H1 (cell line): ENCODE measurements at regions not wholly inside any gene's neighbourhood (a gene's known extent, or its start where the extent isn't known, plus 50 kb on each side); places are given as distances from the start of the nearest gene placed in this dataset.

ENCODE experiments used
- CTBP2 ChIP-seq: IDR thresholded peaks from 2 replicates; pipeline ENCODE4 v1.7.0; 2011; ENCODE audit warnings: borderline replicate concordance, mild to moderate bottlenecking, moderate library complexity, mixed read lengths, low read length; ENCODE audit not compliant: insufficient read depth, insufficient read length
- GTF2F1 ChIP-seq: IDR thresholded peaks from 2 replicates; pipeline ENCODE4 v1.6.1; 2012; ENCODE audit warnings: low read depth, low read length, improper control_type of control experiment, borderline replicate concordance
- HDAC2 ChIP-seq, 2 experiments: fragments of 300-600 bp in 1 of 2; sonication (generic) in 1 of 2; IDR thresholded peaks; 2 replicates each; pipeline ENCODE4 v1.6.1; 2011 to 2012; ENCODE audit warnings: low read depth in 2 of 2, low read length in 2 of 2, mild to moderate bottlenecking in 2 of 2, moderate library complexity in 2 of 2, borderline replicate concordance in 1 of 2, inconsistent platforms in 1 of 2
- POLR2AphosphoS5 ChIP-seq: IDR thresholded peaks from 2 replicates; pipeline ENCODE4 v1.6.1; 2011; ENCODE audit warnings: low read depth, low read length
- RXRA ChIP-seq: IDR thresholded peaks from 2 replicates; pipeline ENCODE4 v1.6.1; 2011; ENCODE audit warnings: low read depth, mild to moderate bottlenecking, low read length, moderate library complexity; ENCODE audit not compliant: insufficient read depth
- SP2 ChIP-seq: IDR thresholded peaks from 2 replicates; pipeline ENCODE4 v1.6.1; 2012; ENCODE audit warnings: mild to moderate bottlenecking, low read length, inconsistent platforms
- TAF1 ChIP-seq: IDR thresholded peaks from 2 replicates; pipeline ENCODE4 v1.6.1; 2011; ENCODE audit warnings: mild to moderate bottlenecking, low read depth, low read length
- TBP ChIP-seq: IDR thresholded peaks from 2 replicates; pipeline ENCODE4 v1.6.1; 2011; ENCODE audit warnings: low read depth, low read length, improper control_type of control experiment
- TEAD4 ChIP-seq: IDR thresholded peaks from 2 replicates; pipeline ENCODE4 v1.6.1; 2012; ENCODE audit warnings: low read depth, low read length, inconsistent platforms, mixed read lengths
- YY1 ChIP-seq: IDR thresholded peaks from 2 replicates; pipeline ENCODE4 v1.6.1; 2011; ENCODE audit warnings: low read depth, mild to moderate bottlenecking, low read length
- TF ChIP-seq, protein P1 (sequence below): fragments of 300-600 bp; sonication (generic); IDR thresholded peaks from 2 replicates; pipeline ENCODE4 v1.7.1; 2012; ENCODE audit warnings: low read length, moderate library complexity, mild to moderate bottlenecking, inconsistent platforms; ENCODE audit not compliant: insufficient replicate concordance

DNA sequence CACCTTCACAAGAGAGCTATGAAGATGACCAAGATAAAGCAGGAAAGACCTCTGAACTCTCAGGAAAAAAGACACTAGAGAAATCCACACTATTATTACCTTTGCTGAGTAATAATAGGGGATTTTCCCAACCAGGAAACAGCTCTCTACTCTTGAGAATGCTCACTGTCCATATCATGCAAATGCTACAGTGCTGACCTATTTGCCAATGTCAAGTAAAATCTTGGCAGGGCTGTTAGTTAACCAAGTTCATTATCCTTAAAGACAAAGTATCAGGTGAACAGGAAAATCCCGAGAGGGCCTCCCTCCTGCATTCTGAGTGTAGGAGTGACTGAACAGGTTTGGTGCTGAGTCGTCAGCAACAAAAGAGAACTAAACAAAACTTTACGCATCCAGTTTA lies 306.6 kb downstream of the ACTL7B start (continued):
- TF ChIP-seq, protein P1, sequence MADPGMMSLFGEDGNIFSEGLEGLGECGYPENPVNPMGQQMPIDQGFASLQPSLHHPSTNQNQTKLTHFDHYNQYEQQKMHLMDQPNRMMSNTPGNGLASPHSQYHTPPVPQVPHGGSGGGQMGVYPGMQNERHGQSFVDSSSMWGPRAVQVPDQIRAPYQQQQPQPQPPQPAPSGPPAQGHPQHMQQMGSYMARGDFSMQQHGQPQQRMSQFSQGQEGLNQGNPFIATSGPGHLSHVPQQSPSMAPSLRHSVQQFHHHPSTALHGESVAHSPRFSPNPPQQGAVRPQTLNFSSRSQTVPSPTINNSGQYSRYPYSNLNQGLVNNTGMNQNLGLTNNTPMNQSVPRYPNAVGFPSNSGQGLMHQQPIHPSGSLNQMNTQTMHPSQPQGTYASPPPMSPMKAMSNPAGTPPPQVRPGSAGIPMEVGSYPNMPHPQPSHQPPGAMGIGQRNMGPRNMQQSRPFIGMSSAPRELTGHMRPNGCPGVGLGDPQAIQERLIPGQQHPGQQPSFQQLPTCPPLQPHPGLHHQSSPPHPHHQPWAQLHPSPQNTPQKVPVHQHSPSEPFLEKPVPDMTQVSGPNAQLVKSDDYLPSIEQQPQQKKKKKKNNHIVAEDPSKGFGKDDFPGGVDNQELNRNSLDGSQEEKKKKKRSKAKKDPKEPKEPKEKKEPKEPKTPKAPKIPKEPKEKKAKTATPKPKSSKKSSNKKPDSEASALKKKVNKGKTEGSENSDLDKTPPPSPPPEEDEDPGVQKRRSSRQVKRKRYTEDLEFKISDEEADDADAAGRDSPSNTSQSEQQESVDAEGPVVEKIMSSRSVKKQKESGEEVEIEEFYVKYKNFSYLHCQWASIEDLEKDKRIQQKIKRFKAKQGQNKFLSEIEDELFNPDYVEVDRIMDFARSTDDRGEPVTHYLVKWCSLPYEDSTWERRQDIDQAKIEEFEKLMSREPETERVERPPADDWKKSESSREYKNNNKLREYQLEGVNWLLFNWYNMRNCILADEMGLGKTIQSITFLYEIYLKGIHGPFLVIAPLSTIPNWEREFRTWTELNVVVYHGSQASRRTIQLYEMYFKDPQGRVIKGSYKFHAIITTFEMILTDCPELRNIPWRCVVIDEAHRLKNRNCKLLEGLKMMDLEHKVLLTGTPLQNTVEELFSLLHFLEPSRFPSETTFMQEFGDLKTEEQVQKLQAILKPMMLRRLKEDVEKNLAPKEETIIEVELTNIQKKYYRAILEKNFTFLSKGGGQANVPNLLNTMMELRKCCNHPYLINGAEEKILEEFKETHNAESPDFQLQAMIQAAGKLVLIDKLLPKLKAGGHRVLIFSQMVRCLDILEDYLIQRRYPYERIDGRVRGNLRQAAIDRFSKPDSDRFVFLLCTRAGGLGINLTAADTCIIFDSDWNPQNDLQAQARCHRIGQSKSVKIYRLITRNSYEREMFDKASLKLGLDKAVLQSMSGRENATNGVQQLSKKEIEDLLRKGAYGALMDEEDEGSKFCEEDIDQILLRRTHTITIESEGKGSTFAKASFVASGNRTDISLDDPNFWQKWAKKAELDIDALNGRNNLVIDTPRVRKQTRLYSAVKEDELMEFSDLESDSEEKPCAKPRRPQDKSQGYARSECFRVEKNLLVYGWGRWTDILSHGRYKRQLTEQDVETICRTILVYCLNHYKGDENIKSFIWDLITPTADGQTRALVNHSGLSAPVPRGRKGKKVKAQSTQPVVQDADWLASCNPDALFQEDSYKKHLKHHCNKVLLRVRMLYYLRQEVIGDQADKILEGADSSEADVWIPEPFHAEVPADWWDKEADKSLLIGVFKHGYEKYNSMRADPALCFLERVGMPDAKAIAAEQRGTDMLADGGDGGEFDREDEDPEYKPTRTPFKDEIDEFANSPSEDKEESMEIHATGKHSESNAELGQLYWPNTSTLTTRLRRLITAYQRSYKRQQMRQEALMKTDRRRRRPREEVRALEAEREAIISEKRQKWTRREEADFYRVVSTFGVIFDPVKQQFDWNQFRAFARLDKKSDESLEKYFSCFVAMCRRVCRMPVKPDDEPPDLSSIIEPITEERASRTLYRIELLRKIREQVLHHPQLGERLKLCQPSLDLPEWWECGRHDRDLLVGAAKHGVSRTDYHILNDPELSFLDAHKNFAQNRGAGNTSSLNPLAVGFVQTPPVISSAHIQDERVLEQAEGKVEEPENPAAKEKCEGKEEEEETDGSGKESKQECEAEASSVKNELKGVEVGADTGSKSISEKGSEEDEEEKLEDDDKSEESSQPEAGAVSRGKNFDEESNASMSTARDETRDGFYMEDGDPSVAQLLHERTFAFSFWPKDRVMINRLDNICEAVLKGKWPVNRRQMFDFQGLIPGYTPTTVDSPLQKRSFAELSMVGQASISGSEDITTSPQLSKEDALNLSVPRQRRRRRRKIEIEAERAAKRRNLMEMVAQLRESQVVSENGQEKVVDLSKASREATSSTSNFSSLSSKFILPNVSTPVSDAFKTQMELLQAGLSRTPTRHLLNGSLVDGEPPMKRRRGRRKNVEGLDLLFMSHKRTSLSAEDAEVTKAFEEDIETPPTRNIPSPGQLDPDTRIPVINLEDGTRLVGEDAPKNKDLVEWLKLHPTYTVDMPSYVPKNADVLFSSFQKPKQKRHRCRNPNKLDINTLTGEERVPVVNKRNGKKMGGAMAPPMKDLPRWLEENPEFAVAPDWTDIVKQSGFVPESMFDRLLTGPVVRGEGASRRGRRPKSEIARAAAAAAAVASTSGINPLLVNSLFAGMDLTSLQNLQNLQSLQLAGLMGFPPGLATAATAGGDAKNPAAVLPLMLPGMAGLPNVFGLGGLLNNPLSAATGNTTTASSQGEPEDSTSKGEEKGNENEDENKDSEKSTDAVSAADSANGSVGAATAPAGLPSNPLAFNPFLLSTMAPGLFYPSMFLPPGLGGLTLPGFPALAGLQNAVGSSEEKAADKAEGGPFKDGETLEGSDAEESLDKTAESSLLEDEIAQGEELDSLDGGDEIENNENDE: no peak
- TF ChIP-seq TBP: no peak
- no peak for TF ChIP-seq TEAD4
- TF ChIP-seq GTF2F1: no peak
- TF ChIP-seq POLR2AphosphoS5: no peak
- no peak for TF ChIP-seq HDAC2 (IDR thresholded peaks at IDR 0.05; ENCODE audit: borderline replicate concordance in 1 of 2, low read depth in 2 of 2, low read length in 2 of 2)
- no peak for TF ChIP-seq SP2
- TF ChIP-seq CTBP2: no peak
- TF ChIP-seq TAF1: no peak
- no peak for TF ChIP-seq YY1
- TF ChIP-seq RXRA: no peak
